Dedifferentiated amniotic fluid mesenchymal stem cell (primary cell): ENCODE measurements at regions not wholly inside any gene's neighbourhood (a gene's known extent, or its start where the extent isn't known, plus 50 kb on each side); places are given as distances from the start of the nearest gene placed in this dataset.
"Not testable (repeated sequence)": the region's sequence is repeated elsewhere in the genome, so short reads cannot be mapped to it uniquely, and the experiment has no call there.

Source experiments
- DNase-seq: peaks from one replicate; pipeline ENCODE4 v3.0.0-alpha.2; 2016; ENCODE audit errors: extremely low spot score

GRCh38 chr6:60670036-60670435 lies 1616.0 kb downstream of the KHDRBS2 start:
- DNase-seq: no peak

- DNase-seq: no peak
Observed at GRCh38 chr6:60668428-60668827, 1617.6 kb downstream of the KHDRBS2 start.

- not testable (repeated sequence) for DNase-seq
Observed at GRCh38 chr6:60663199-60663598, 1622.8 kb downstream of the KHDRBS2 start.

GRCh38 chr6:60643870-60644269 lies 1642.2 kb downstream of the KHDRBS2 start:
- DNase-seq: no peak

- DNase-seq: not testable (repeated sequence)
Observed at GRCh38 chr6:60639185-60639584, 1646.8 kb downstream of the KHDRBS2 start.
